ENCODE measurements at regions not wholly inside any gene's neighbourhood (a gene's known extent, or its start where the extent isn't known, plus 50 kb on each side); places are given as distances from the start of the nearest gene placed in this dataset.

- no peak overlapping the region for H3K27ac Mint-ChIP-seq
- no peaks in the 10 kb centered on the region for H3K27me3 ChIP-seq (ENCODE audit: control insufficient read depth in 1 of 2, insufficient read depth in 2 of 2, low read length in 2 of 2)
- H3K36me3 Mint-ChIP-seq (ENCODE audit: low read depth) = no peaks in the 10 kb centered on the region
- H3K4me1 Mint-ChIP-seq (ENCODE audit: low read depth) = no peaks in the 10 kb centered on the region
- no peak for ATAC-seq (ENCODE audit: poor library complexity)
- H3K4me3 Mint-ChIP-seq = no peak overlapping the region
- H3K4me3 ChIP-seq (ENCODE audit: low read length) = no peak overlapping the region
- H3K27me3 Mint-ChIP-seq = peaks cover 3% of the 10 kb centered on the region
- POLR2A ChIA-PET = no interaction called here
- TF ChIP-seq CTCF (IDR thresholded peaks at IDR 0.05) = no peak
- no peaks in the 10 kb centered on the region for H3K4me1 ChIP-seq (ENCODE audit: insufficient read depth, low read length)
- peaks cover 0 to 4% of the 10 kb centered on the region in 2 experiments for H3K9me3 ChIP-seq (ENCODE audit: control insufficient read depth in 1 of 2, insufficient read depth in 1 of 2, low read length in 2 of 2)
- H3K27ac ChIP-seq (ENCODE audit: low read depth in 1 of 2, low read length in 2 of 2) = no peak overlapping the region
- intact Hi-C loops (cut with DNase I, micrococcal nuclease) = no loop called here
- no peaks in the 10 kb centered on the region for H3K9me3 Mint-ChIP-seq
- H3K36me3 ChIP-seq (ENCODE audit: insufficient read depth, low read length) = no peaks in the 10 kb centered on the region
- no peak for DNase-seq
- CTCF ChIA-PET = no interaction called here
These were observed 70.3 kb upstream of the SHH start for GRCh38 chr7:155882596-155882995.

- Histone ChIP-seq H3K9me3 (ENCODE audit: control insufficient read depth in 1 of 2, insufficient read depth in 1 of 2, low read length in 2 of 2) (peaks cover 0 to 4% of the 10 kb centered on the region in 2 experiments), H3K4me1 (ENCODE audit: insufficient read depth, low read length) (no peaks in the 10 kb centered on the region), H3K36me3 (ENCODE audit: insufficient read depth, low read length) (no peaks in the 10 kb centered on the region), H3K27ac (ENCODE audit: low read depth in 1 of 2, low read length in 2 of 2) (no peak overlapping the region), H3K27me3 (ENCODE audit: control insufficient read depth in 1 of 2, insufficient read depth in 2 of 2, low read length in 2 of 2) (no peaks in the 10 kb centered on the region), H3K4me3 (ENCODE audit: low read length) (no peak overlapping the region)
- Mint-ChIP-seq H3K4me3 (no peak overlapping the region), H3K4me1 (ENCODE audit: low read depth) (no peaks in the 10 kb centered on the region), H3K27ac (no peak overlapping the region), H3K27me3 (peaks cover 3% of the 10 kb centered on the region), H3K36me3 (ENCODE audit: low read depth) (no peaks in the 10 kb centered on the region), H3K9me3 (no peaks in the 10 kb centered on the region)
- intact Hi-C loops (cut with DNase I, micrococcal nuclease) = no loop called here
- ATAC-seq (ENCODE audit: poor library complexity) (no peak), DNase-seq (no peak)
- TF ChIP-seq CTCF (IDR thresholded peaks at IDR 0.05) = no peak
- CTCF ChIA-PET = no interaction called here
- POLR2A ChIA-PET = no interaction called here
These were observed 69.4 kb upstream of the SHH start for GRCh38 chr7:155881471-155882350.

- CTCF ChIA-PET = no interaction called here
- intact Hi-C loops (cut with DNase I, micrococcal nuclease) = no loop called here
These were observed 68.5 kb upstream of the SHH start for GRCh38 chr7:155880721-155881120.

More at GRCh38 chr7:155880721-155881120, 68.5 kb upstream of the SHH start:
- POLR2A ChIA-PET = no interaction called here
- H3K4me3 ChIP-seq (ENCODE audit: low read length) = no peak overlapping the region
- TF ChIP-seq CTCF (IDR thresholded peaks at IDR 0.05) = no peak
- no peak overlapping the region for H3K27ac Mint-ChIP-seq
- no peak for DNase-seq
- no peaks in the 10 kb centered on the region for H3K4me1 Mint-ChIP-seq (ENCODE audit: low read depth)
- peaks cover 0 to 4% of the 10 kb centered on the region in 2 experiments for H3K9me3 ChIP-seq (ENCODE audit: control insufficient read depth in 1 of 2, insufficient read depth in 1 of 2, low read length in 2 of 2)
- no peaks in the 10 kb centered on the region for H3K36me3 Mint-ChIP-seq (ENCODE audit: low read depth)
- peaks cover 3% of the 10 kb centered on the region for H3K27me3 Mint-ChIP-seq
- no peak overlapping the region for H3K27ac ChIP-seq (ENCODE audit: low read depth in 1 of 2, low read length in 2 of 2)
- H3K36me3 ChIP-seq (ENCODE audit: insufficient read depth, low read length) = no peaks in the 10 kb centered on the region
- no peaks in the 10 kb centered on the region for H3K4me1 ChIP-seq (ENCODE audit: insufficient read depth, low read length)
- no peak for ATAC-seq (ENCODE audit: poor library complexity)
- H3K9me3 Mint-ChIP-seq = no peaks in the 10 kb centered on the region
- no peak overlapping the region for H3K4me3 Mint-ChIP-seq
- no peaks in the 10 kb centered on the region for H3K27me3 ChIP-seq (ENCODE audit: control insufficient read depth in 1 of 2, insufficient read depth in 2 of 2, low read length in 2 of 2)

All from CD4-positive, alpha-beta T cell (primary cell).